Urinary bladder (tissue), 3 donors: ENCODE measurements at regions not wholly inside any gene's neighbourhood (a gene's known extent, or its start where the extent isn't known, plus 50 kb on each side); places are given as distances from the start of the nearest gene placed in this dataset.
"Not testable (repeated sequence)": the region's sequence is repeated elsewhere in the genome, so short reads cannot be mapped to it uniquely, and the experiment has no call there.

Experiments used
- DNase-seq: peaks from one replicate; pipeline ENCODE4 v3.0.0-alpha.2; 2015; ENCODE audit errors: extremely low spot score
- H3K27ac ChIP-seq: one replicate; pipeline ENCODE4 v1.5.1; 2013; ENCODE audit warnings: low read depth, mild to moderate bottlenecking, moderate library complexity
- H3K36me3 ChIP-seq: one replicate; pipeline ENCODE4 v1.6.1; 2013; ENCODE audit warnings: mild to moderate bottlenecking, moderate library complexity; ENCODE audit not compliant: insufficient read depth
- H3K4me1 ChIP-seq: one replicate; pipeline ENCODE4 v1.6.1; 2013; ENCODE audit warnings: mild to moderate bottlenecking, moderate library complexity; ENCODE audit not compliant: insufficient read depth
- H3K4me3 ChIP-seq: one replicate; pipeline ENCODE4 v1.5.1; 2013; ENCODE audit warnings: low read depth, low read length
- WGBS: extraction: QIAGEN DNeasy Blood & Tissue Kit; methylation state at CpG from one replicate; pipeline ENCODE4 v1.1.7; 2013; 5-methylcytosine and 5-hydroxymethylcytosine counted together
- donor health status: healthy with polysubstance abuse.
- donor health status: healthy.

DNA sequence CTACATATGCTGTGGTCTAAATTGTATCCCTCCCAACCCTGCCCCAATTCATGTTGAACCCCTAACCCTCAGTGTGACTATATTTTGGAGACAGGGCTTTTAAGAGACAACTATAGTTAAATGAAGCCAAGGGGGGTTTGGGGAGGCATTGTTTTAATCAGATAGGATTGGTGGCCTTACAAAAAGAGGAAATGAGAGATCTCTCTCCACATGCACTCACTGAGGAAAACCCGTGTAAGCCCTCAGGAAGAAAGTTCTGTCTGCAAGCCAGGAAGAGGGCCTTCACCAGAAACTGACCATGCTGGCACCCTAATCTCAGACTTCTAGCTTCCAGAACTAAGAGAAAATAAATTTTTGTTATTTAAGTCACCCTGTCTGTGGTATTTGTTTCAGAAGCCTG, 276.7 kb downstream of the KIF20B start:
- WGBS, result 81% methylated on average over 1 of the region's 1 CpG
- H3K36me3 ChIP-seq, result peaks cover 1% of the 10 kb centered on the region
- no peak for DNase-seq
- no peaks in the 10 kb centered on the region for H3K4me1 ChIP-seq
- no peak overlapping the region for H3K4me3 ChIP-seq
- no peak overlapping the region for H3K27ac ChIP-seq

DNA sequence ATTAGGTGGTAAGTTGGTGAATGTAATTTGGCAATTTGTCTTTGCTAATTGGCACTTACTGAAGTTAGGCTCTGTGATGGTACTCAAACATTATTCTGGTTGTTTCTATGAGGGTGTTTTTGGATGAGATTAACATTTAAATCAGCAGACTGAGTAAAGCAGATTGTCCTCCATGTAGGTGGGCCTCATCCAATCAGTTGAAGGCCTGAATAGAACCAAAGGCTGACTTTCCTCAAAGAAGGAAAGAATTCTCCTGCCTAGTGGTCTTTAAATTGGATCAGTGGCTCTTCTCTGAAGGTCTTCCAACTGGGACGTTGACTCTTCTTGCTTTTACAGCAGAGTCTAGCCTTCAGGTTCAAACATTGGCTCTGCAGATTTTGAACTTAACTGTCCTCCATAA, 278.3 kb downstream of the KIF20B start:
- Histone ChIP-seq H3K4me3 (no peak overlapping the region), H3K4me1 (no peaks in the 10 kb centered on the region)
- WGBS, result 83% methylated on average over 1 of the region's 1 CpG

GRCh38 chr10:89980166-89980565, 278.8 kb downstream of the KIF20B start:
- Histone ChIP-seq H3K4me1 (no peaks in the 10 kb centered on the region), H3K36me3 (peaks cover 2% of the 10 kb centered on the region), H3K27ac (no peak overlapping the region), H3K4me3 (no peak overlapping the region)
- no peak for DNase-seq
- WGBS, result 91% methylated on average over 2 of the region's 2 CpGs

More for the DNA sequence above, 278.3 kb downstream of the KIF20B start:
- DNase-seq, result no peak
- Histone ChIP-seq H3K27ac (no peak overlapping the region), H3K36me3 (peaks cover 2% of the 10 kb centered on the region)

DNA sequence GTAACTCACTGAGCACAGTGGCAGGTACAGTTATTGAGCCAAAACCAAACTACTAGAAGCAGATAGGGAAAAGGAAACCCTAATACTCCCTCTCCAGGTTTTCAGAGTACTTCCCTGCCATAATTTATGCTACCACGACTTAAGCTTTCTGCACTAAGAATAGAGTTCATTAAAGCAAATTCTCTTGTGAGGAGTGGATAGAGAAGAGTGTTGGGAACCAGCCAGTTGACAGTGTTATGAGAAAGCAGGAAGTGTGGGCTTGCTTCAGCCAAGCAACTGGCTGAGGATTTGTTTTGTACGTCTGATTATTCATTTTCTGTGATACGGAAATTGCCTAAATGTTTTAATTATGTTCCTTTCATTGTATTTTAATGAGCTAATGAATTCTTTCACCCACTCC, 280.5 kb downstream of the KIF20B start:
- WGBS, result 4% methylated on average over 3 of the region's 3 CpGs
- H3K36me3 ChIP-seq, result peaks cover 2% of the 10 kb centered on the region
- no peak overlapping the region for H3K27ac ChIP-seq
- H3K4me3 ChIP-seq, result no peak overlapping the region
- H3K4me1 ChIP-seq, result no peaks in the 10 kb centered on the region
- DNase-seq, result no peak

GRCh38 chr10:89985446-89985845, 284.1 kb downstream of the KIF20B start:
- H3K4me3 ChIP-seq, result no peak overlapping the region
- H3K36me3 ChIP-seq, result peaks cover 2% of the 10 kb centered on the region
- 30% methylated on average over 7 of the region's 7 CpGs for WGBS

DNA sequence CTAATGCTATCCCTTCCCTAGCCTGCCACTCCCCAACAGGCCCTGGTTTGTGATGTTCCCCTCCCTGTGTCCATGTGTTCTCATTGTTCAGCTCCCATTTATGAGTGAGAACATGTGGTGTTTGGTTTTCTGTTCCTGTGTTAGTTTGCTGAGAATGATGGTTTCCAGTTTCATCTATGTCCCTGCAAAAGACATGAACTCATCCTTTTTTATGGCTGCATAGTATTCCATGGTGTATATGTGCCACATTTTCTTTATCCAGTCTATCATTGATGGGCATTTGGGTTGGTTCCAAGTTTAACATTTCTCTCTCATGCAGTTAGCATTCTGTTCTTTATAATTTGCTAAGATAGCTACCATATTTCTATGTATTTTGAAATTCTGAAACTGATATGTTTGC, 287.0 kb downstream of the KIF20B start:
- not testable (repeated sequence) for H3K27ac ChIP-seq, H3K4me1 ChIP-seq, H3K4me3 ChIP-seq, H3K36me3 ChIP-seq, DNase-seq

More at GRCh38 chr10:89985446-89985845, 284.1 kb downstream of the KIF20B start:
- no peak for DNase-seq
- Histone ChIP-seq H3K27ac (no peak overlapping the region), H3K4me1 (no peaks in the 10 kb centered on the region)

DNA sequence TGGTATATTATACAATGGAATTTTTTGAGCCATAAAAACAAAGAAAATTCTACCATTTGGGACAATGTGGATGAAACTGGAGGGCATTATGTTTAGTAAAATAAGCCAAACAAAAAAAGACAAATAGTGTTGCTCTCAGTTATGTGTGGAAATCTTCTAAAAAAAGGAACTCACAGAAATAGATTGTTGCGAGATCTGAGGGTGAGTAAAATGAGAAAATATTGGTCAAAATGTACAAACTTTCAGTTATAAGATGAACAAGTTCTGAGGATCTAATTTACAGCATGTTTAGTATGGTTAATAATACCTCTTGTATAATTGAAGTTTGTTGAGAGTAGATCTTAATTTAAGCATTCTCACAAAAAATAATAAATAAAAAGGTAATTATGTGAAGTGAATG, 291.2 kb downstream of the KIF20B start:
- 91% methylated on average over 1 of the region's 1 CpG for WGBS
- Histone ChIP-seq H3K36me3 (no peaks in the 10 kb centered on the region), H3K27ac (no peak overlapping the region), H3K4me1 (no peaks in the 10 kb centered on the region), H3K4me3 (no peak overlapping the region)
- DNase-seq, result no peak

- no peak for DNase-seq
- Histone ChIP-seq H3K4me1 (no peaks in the 10 kb centered on the region), H3K36me3 (no peaks in the 10 kb centered on the region), H3K4me3 (no peak overlapping the region), H3K27ac (no peak overlapping the region)
- WGBS, result 89% methylated on average over 1 of the region's 1 CpG
These were observed 305.8 kb downstream of the KIF20B start for GRCh38 chr10:90007226-90007625.

- not testable (repeated sequence) for DNase-seq, H3K4me1 ChIP-seq, H3K36me3 ChIP-seq, H3K27ac ChIP-seq, H3K4me3 ChIP-seq
- 86% methylated on average over 14 of the region's 14 CpGs for WGBS
These were observed 309.9 kb downstream of the KIF20B start for GRCh38 chr10:90011281-90011680.

DNA sequence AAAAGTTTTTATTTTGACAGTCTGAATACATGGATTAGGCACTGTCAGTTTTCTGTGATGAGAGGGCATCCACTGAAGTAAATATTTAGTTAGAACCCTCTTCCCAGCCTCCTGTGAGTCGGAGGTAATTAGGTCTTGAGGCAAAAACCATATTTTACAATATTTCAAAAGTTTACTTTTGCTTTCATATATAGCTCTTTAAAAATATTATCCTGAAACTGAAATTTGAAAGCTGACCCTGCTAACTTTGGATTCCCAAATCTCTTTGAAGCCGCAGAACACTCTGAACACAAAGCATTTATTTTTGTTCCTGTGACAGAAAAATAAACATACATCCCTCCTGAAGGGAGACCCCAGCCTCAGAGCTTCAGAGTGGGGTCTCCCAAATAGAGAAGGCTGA, 317.4 kb downstream of the KIF20B start:
- no peaks in the 10 kb centered on the region for H3K4me1 ChIP-seq
- WGBS, result 45% methylated on average over 2 of the region's 2 CpGs
- no peak overlapping the region for H3K27ac ChIP-seq
- no peak for DNase-seq
- no peaks in the 10 kb centered on the region for H3K36me3 ChIP-seq
- no peak overlapping the region for H3K4me3 ChIP-seq

DNA sequence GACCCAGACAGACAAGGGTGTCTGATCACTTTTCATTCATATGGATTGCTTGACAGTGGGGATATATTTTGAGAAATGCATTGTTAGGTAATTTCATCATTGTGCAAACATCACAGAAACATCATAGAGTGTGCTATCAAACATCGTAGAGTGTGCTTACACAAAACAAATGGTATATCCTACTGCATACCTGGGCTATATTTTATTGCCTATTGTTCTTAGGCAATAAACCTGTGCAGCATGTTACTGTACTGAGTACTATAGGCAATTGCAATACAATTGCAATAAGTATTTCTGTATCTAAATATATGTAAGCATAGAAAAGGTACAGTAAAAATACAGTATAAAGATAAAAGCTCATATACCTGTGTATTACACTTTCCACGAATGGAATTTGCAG, 319.1 kb downstream of the KIF20B start:
- DNase-seq, result no peak
- Histone ChIP-seq H3K4me1 (no peaks in the 10 kb centered on the region), H3K27ac (no peak overlapping the region), H3K36me3 (no peaks in the 10 kb centered on the region), H3K4me3 (no peak overlapping the region)
- WGBS, result 85% methylated on average over 2 of the region's 2 CpGs

DNA sequence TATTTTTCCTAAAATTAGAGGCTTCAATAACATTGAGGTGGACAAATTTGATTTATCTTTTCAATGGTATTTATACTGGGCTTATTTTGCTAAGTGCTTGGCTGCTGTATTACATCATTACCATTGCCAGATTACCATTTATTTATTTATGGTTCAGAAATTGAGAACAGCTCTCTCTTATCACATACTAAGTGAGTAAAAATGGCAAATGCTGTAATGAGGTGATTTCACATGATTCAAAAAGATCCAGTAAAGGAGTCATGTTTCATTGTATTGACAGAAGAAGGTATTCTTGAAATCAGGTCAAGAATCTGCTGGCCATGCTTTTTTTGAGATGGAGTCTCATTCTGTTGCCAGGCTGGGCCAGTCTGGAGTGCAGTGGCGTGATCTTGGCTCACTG, 322.6 kb downstream of the KIF20B start:
- Histone ChIP-seq H3K4me1 (no peaks in the 10 kb centered on the region), H3K36me3 (no peaks in the 10 kb centered on the region), H3K27ac (no peak overlapping the region), H3K4me3 (no peak overlapping the region)
- no peak for DNase-seq
- WGBS, result 80% methylated on average over 1 of the region's 1 CpG

GRCh38 chr10:90028312-90028711, 326.9 kb downstream of the KIF20B start:
- WGBS, result 63% methylated on average over 2 of the region's 2 CpGs
- DNase-seq, result no peak
- no peak overlapping the region for H3K4me3 ChIP-seq
- no peaks in the 10 kb centered on the region for H3K4me1 ChIP-seq
- H3K27ac ChIP-seq, result no peak overlapping the region
- no peaks in the 10 kb centered on the region for H3K36me3 ChIP-seq

DNA sequence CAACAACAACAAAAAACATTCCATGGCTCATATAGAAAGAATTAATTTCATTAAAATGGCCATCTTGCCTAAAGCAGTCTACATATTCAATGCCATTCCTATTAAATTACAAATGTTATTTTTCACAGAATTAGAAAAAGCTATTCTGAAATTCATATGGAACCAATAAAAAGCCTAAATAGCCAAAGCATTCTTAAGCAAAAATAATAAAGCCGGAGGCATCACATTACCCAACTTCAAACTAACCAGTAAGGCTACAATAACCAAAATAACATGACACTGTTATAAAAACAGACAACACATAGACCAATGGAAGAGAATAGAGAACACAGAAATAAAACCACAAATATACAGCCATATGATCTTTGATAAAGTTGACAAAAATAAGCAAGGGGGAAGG, 330.4 kb downstream of the KIF20B start:
- WGBS, result 92% methylated on average over 1 of the region's 1 CpG
- no peak for DNase-seq
- Histone ChIP-seq H3K36me3 (no peaks in the 10 kb centered on the region), H3K4me3 (no peak overlapping the region), H3K27ac (no peak overlapping the region), H3K4me1 (no peaks in the 10 kb centered on the region)

DNA sequence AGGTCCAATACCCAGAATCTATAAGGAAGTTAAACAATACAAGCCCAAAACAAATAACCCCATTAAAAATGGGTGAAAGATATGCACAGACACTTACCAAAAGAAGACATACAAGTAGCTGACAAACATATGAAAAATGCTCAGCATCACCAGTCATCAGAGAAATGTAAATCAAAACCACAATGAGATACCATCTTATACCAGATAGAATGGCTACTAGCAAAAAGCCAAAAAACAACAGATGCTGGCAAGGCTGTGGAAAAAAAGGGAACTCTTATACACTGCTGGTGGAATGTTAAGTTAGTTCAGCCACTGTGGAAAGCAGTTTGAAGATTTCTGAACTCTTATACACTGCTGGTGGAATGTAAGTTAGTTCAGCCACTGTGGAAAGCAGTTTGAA, 331.1 kb downstream of the KIF20B start:
- H3K36me3 ChIP-seq, result no peaks in the 10 kb centered on the region
- no peak overlapping the region for H3K4me3 ChIP-seq
- H3K4me1 ChIP-seq, result no peaks in the 10 kb centered on the region
- no peak for DNase-seq
- H3K27ac ChIP-seq, result no peak overlapping the region
